Islet of Langerhans (tissue), 1 donor: ENCODE measurements at regions not wholly inside any gene's neighbourhood (a gene's known extent, or its start where the extent isn't known, plus 50 kb on each side); places are given as distances from the start of the nearest gene placed in this dataset.

Experiments used
- FAIRE-seq: peaks from one replicate; lab custom pipeline; 2011; peaks lifted over from hg19 to GRCh38; lab: Jason Lieb, UNC

DNA sequence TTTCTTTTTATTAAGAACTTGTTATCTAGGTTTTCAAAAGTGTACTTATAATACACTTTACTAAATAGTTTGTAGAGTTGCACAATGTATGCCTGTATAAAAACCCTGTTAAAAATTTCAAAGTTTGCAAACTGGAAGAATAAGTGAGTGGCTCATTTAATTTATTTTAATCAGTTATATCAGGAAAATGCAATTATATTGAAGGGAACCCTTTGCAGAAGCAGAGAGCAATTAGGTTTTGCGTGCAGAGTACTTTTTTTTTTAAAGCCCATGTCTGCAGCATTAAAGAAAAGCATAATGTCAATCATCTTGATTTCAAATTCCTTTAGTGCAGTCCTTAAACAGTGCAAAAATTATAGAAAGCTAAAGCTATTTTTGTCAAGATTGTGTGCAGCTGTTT, 271.3 kb upstream of the LDB2 start:
- no peak for FAIRE-seq

DNA sequence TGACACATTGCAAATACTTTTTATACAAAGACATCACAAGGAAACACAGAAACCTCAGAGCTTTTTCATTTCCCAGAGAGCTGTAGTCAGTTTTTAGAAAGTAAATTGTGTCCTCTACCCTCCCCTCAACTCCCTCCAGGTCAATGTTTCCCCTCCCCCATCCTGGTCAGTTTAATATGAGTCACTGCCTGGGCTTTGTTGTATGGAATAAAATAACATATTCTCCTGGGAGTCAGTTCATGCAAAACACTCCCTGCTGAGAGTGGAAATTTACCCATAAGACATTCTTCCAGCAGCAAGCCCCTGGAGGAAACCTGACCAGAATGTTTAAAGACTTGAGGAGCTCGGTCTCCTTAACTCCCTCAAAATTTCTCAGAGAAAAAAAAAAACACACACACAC, 270.1 kb upstream of the LDB2 start:
- no peak for FAIRE-seq

DNA sequence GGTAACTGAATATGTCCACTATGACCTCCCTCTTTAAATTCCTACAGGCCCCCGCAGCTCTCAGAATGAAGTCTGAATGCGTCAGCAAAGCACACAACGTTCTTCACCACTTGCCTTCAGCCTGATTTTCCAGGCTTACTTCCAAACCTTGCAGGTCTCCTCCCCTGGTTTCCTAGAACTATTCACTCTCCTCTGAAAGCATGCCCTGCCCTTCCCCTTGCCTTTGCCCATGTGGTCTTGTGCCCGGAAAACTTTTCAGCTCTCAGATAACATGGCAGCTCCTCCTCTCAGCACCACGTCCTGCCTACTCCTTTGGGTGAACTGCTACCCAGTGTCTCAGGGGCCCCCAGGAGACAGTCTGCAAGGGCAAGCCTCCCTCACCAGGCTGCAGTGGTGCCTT, 268.5 kb upstream of the LDB2 start:
- FAIRE-seq: no peak

DNA sequence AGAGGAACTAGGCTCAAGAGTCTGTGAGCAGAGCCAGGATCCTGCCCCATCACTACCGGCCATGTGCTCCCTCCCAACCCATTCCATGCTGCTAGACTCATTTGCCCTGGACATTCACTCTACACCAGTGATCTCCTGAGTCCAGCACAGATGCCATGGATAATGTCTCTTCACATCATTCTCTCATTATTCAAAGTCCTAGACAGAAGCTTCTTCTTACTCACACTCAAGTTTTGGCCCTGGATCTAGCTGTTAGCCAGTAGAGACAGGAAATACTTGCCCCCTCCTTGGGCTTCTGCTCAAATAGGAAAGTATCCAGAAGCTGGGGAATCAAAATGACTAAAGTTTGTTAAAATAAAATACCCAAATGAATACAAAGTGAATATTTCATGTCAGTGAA, 266.8 kb upstream of the LDB2 start:
- FAIRE-seq: no peak

DNA sequence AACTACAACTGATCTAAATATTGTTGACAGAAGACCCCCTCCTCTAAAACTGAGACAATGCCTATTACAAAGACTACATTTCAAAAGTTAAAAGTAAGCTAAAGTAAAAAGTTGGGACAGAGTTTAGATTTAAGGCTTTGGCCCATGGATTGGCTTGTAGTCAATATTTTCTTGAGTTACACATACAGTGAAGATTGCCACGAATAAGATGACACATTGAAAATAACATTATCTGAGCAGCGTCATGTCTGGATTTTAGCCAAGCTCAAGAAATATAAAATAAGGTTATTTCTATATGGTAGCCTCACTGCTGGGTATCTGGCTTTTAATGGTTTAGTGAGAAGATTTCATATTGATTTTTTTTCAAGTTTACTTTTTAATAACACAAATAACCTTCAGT, 266.2 kb upstream of the LDB2 start:
- no peak for FAIRE-seq

DNA sequence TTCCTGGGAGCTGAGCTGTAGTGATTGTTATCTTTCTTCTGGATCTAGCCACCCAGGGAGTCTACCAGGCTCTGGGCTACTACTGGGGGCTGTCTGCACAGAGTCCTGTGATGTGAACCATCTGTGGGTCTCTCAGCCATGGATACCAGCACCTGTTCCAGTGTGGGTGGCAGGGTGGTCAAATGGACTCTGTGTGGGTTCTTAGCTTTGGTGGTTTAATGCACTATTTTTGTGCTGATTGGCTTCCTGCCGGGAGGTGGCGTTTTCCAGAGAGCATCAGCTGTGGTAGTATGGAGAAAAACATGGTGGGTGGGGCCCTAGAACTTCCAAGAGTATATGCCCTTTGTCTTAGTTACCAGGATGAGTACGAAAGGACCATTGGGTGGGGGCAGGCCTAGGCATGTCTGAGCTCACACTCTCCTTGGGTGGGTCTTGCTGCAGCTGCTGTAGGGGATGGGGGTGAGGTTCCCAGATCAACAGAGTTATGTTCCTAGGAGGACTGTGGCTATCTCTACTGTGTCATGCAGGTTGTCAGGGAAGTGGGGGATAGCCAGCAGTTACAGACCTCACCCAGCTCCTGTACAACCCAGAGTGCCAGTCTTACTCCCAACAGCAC, 264.8 kb upstream of the LDB2 start:
- FAIRE-seq: no peak

DNA sequence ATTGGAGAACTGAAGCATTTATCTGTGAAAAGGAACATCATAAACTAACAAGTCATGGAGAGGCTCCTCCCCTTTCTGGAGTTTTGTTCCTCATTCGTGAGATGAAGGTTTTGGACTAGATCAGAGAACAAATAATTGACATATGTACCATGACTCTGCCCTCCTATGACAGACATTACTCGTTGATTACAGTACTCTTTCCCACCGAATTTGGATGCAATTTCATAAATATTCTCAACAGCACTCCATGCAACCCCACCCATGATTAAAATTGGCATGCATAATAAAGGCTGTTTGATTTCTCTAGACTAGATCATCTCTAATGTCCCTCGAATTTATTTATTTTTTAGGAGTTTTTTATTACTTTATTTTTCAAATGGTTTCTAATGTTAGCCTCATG, 258.9 kb upstream of the LDB2 start:
- no peak for FAIRE-seq

DNA sequence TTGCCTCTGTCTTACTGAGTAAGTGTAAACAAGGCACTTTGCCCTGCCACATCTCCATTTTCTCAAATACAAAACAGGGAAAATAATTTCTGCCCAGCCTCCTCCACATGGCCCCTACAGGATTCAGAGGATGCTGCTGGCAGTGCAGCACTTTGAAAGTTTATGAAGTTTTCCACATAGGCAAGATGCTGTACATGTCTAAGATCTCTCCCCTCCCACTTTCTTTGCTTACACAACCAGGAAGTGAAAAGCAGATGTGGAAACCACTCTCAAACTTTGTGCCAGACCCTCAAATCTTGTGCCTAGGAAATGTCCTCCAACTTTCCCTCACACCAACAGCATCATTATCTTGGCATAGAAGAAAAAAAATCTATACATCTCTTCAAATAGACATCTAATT, 257.0 kb upstream of the LDB2 start:
- FAIRE-seq: no peak

DNA sequence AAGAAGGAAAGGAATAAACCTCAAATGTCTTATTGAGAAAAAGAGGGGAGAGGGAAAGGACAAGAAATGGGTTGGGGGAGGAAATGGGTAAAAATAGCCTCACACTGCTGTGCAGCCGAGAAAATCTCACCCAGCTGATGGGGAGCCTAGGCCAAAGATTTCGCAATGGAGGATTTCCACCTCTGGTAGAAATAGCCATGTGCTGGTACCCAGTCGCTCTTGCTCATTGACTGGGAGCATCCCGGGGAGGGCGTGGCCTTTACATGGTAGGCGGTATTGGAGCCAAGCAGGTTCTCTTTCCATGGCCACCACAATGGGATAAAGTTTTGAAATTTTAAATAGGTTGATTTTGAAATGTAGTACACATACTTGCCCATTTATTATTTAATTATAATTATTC, 255.1 kb upstream of the LDB2 start:
- FAIRE-seq: no peak

DNA sequence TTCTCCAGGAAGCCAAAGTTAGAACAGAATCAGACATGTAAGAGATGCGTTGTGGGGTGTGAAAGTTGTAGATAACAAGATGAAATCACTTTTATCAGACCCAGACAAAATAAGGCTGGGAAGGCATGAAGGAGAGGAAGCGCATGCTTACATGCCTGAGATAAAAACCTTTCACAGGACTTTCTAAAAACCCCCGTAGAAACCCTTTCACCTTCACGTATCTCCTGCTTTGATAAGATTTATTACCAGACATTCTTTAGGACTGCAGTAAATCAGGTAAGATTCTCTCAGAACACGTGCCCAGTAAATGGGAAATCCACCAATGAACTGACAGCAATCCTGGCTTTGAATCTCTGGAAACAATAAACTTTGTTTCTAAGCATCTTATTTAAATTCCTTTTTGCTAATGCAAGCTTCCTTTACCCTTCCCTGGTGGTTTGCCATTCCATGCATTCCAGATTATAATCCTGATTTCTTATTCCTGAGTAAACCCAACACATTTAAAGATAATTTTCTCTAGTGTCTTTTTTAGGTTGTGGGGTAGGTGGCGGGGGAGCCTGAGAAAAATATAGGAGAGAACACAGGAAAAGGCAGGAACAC, 254.6 kb upstream of the LDB2 start:
- no peak for FAIRE-seq

DNA sequence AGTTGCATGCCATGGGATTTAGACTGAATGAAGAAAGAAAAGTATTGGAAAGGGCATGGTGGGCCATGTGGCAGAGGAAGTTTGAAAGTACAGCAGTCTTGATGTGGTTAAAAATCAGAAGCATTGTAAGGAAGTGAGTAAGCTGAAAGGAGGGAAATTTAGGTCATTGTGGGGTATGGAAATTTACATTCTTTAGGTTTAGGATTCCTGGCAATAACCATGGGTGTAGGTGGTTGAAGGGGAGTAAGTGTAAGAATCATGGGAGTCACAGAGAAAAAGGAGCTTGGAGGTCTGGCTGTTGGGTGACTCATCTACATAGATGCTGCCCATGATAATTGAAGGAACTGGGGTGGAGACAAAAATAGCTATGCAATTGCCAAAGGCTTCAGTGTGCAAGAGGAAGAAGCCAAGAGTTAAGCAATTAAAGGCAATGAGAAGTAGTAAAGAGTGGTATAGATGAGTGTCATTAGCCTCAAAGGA, 243.8 kb upstream of the LDB2 start:
- no peak for FAIRE-seq

DNA sequence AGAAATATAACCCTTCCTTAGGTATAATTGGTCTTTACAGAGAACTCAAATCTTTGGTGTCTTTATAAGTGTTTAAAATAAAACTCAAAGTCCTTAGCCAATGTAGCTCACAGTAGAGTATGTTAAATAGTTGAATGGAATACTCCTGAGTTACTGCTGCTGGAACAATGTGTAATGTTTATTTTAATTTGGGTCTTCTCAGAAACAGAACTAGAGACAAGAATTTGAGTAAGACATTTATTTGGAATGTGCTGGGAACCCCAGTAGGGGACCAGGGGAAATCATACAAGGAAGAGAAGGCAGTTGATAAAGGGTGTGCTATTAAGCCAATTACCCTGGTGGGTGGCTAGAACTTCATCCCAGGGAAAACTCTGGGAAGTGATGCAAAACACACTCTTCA, 240.4 kb upstream of the LDB2 start:
- FAIRE-seq: no peak

DNA sequence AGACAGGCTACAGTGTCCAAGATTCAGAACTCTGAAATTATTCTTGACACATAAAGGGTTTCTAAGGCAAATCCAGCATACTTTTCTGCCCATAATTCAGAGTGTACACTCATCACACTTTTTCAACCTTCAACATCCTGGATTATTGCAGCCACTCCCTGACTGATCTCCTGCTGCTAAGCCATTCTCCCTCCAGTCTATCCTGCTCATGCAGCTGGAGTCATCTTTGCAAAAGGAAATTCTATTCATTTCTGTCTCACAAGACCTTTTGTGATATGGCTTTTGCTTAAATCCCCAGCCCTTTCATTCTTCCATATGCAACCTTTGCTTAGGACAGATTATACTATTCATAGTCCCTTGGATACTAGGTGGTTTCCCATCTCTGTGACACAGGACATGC, 236.1 kb upstream of the LDB2 start:
- no peak for FAIRE-seq

DNA sequence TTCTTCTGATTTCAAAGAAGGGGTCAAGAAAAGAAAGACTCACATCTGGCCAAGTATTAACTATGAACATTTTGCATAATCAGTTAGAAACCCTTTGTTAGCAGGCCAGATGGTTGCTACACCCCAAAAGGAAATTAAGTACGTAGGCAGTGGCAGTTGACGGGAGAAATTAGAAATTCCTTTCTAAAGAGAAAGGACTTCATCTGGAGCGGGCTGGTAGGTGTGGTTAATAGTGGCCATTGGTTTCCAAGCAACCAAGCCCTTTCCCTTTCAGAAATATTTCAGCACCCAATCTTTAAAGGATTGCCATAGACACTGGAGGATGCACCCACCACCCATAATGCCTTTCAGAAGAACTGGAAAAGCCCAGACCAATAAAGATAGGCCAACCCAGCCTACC, 235.7 kb upstream of the LDB2 start:
- FAIRE-seq: no peak

DNA sequence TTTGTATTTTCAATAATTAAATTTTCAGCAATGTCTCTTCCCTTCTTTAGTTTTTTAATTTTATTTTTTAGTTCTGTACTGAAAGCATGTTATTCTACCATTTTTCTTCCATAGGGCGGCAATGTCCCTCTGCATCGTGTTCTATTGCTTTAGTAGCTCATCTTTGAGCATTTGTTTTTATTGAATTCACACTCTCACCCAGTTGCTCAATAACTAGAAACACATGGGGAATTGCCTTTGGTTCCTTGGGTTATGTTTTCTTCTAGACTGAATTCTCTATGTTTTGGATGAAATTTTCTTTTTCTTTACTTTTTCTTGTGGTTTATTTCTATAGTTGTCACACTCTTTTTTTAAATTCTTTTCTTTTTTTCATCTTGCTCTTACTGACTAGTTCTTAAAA, 233.8 kb upstream of the LDB2 start:
- FAIRE-seq: no peak

DNA sequence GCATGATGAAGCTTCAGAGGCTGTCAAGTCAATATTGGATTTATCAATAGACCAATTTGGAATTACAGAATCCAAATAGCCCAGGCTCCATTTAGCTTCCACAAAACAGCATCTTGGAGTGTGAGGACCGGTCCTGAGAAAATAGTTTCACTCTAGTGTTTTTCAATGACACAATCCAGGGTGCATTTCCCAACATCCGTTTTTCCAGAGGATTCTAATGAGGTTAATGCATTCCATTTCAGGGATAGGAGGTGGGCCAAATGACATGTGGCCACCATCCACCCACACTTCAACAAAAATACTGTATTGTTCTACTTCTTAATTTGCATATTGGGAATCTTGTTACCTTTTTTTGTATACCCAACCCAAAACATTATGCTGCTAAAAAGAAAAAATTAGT, 229.8 kb upstream of the LDB2 start:
- FAIRE-seq: no peak

DNA sequence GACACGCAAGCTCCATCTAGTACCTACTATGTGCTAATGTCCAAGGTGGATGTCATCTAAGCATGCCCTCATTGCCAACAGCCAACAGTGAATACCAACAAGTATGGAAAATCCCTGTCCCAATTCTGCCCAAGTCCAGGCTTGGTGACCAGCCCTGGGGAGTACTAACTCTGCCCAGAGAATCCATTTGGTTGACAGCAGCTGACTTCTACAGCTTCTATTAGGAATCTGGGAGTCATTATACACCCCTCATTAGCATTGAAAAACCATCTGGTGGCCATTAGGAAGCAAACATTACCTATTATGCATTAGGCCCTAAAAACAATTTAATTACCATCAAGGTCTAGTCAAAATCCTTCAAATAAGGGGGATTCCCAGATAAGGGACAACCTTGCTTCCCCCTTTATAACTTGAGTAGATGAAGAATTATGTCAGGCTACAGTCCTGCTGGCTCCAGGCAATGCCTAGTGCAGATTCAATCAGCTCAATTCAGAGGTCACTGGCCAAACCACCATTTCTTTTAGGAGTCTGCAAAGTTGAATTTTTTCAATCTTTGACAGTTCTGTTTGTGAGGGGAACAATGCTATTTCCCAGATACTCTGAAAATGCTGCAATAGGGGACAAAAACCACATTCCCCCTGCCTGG, 228.0 kb upstream of the LDB2 start:
- no peak for FAIRE-seq

DNA sequence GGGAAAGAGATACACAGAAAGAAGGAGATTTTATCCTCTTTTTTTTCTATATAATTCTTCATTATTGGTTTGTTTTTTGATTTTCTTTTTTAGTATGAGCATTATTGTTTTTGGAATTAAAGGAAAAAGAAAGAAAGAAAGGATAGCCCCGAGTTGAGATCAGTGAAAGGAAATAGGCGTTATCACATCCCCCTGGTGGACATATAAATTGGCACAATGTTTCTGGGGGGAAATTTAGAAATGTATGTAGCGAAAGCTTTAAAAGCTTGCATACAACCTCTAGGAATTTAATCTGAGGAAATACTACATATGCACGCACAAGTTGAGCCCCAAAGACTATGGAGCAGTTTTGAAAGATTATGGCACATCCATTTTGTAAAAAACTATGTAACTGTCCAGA, 226.3 kb upstream of the LDB2 start:
- no peak for FAIRE-seq

DNA sequence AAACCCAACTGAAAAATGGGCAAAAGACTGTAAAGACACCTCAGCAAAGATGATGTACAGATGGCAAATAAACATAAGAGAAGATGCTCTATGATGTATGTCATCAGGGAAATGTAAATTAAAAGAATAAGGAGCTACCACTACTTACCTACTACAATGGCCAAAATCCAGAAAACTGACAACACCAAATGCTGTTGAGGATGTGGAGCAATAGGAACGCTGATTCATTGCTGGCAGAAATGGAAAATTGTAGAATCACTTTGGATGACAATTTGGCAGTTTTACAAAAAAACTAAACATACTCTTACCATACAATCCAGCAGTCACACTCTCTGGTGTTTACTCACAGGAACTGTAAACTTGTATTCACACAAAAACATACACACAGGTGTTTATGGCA, 222.3 kb upstream of the LDB2 start:
- FAIRE-seq: no peak

DNA sequence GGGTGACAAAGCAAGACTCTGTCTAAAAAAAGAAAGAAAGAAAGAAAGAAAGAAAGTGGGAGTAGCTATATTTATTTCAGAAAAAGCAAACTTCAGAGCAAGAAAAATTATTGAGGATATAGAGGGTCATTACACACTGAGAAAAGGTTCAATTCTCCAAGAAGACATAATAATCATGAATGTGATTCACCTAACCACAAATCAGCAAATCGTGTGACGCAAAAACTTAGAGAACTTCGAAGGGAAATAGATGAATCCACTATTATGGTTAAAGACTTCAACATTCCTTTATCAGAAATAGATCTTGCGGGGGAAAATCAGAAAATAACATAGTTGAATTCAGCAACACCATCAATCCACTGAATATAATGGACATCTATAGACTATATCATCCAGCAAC, 219.3 kb upstream of the LDB2 start:
- FAIRE-seq: no peak

DNA sequence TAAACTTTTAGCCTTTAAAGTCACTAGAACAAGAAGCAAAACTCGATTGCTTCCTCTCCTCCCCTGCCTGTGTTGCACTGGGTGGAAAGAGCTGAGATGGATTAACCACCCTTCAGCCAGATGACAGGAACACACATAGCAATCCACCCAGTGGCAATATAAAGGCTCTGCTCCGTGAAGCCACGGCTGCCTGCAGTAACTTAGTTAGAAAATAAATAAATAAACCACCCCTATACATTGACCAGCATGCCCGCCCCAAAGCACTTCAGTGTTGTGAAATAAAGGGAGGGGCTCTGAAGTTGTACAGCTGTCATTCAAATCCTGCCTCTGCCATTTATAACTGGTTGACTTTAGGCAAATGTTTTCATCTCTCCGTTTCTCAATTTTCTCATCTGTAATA, 217.1 kb upstream of the LDB2 start:
- FAIRE-seq: no peak

DNA sequence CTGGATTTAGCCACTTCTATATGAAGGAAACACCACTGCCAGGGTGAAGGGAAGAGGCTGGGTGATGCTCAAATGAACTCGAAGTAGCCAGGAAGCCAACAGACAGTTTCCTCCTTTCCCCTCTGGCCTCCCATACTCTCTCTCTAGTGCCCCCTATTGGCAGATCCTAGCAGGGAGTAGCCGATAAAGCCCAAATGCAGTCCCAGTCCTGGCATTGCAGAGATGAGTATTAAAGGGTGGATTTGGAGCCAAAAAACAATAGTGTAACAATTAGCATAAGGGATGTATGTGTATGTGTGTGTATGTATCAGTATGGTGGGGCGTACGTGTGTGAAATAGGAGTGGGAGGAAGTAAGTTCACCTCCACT, 213.8 kb upstream of the LDB2 start:
- FAIRE-seq: no peak

DNA sequence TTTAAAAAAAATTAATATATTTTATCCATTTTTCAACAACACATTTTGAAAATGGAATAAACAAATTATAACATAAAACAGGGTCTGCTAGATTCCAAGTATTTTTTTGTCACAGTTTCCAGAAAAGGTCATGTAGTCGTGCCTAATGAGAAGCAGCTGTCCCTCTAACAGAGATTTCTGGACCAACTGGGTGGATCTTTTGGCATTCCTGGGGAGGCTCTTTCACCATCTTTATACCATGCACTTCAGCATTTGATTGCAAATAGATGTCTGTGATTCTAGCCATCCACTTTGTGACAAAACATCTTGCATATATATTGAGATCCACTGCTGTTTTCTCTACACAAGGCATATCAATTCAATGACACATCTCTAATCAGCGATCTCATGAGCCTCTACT, 210.7 kb upstream of the LDB2 start:
- no peak for FAIRE-seq

DNA sequence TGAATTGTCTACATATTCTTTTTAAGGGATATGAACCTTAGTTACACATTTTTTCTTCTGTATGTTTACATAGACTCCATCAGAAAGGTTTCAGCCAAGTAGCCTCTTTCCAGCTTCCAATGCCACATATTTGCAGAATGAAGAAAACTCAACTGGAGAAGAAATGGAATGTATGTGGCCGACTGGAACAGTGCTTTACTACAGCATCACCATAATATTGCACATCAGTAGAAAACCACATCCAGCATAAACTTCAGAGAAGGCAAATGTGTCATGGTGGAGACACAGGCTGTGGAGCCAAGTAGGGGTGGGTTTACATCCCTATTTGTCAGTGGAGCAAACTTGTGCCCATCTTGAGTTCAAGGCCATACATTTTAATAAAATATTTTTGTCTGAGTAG, 204.8 kb upstream of the LDB2 start:
- no peak for FAIRE-seq
